CD4-positive, alpha-beta T cell treated with Interferon gamma for 1 hour (primary cell): ENCODE measurements at regions not wholly inside any gene's neighbourhood (a gene's known extent, or its start where the extent isn't known, plus 50 kb on each side); places are given as distances from the start of the nearest gene placed in this dataset.
"Not testable (repeated sequence)": the region's sequence is repeated elsewhere in the genome, so short reads cannot be mapped to it uniquely, and the experiment has no call there.

Source experiments
- DNase-seq: peaks from one replicate; pipeline ENCODE4 v3.0.0-alpha.2; 2020

DNA sequence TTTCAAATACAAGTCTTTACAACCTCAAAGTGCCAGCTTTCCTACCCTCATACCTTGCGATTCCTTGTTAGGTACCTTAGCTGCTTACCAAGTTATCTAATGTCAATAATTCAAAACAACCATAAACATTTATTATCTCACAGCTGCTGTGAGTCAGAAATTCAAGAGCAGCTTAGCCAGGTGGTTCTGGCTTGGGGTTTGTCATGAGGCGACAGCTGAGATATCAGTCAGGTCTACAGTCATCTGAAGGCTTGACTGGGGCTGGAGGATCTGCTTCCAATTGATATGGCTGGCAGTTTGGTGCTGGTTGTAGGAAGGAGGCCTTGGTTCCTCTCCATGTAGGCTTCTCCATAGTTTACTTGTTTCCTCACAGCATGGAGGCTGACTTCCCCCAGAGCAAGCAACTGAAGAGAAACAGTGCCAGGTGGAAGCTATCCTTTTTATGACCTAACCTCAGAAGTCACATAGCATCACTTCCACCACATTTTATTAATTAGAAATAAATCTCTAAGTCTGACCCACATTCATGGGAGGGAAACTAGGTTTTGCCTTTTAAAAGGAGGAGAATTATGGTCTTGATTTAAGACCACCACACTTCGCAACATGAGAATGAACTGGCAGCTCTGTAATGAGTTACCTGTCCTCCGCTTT is 103.3 kb upstream of the FGGY start:
- DNase-seq, result no peak

DNA sequence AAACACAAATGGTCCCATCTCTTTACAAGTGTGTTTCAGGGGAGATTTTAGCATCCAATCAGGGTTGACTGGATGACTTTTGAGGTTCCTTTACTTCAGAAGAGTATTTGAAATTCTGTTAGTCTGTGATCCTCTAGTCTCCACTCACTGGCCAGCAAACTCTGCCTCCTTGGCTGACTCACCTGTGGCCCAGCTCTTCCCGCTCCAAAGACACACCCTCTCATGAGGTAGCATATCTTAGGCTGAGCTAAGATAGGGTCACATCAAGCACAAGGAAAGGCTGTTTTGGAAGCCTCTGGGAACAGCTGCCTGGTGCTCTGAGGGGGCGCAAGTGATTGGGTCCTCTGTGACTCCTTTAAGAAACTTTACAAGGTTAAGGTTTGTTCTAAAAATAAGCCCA is 102.3 kb upstream of the FGGY start:
- no peak for DNase-seq

DNA sequence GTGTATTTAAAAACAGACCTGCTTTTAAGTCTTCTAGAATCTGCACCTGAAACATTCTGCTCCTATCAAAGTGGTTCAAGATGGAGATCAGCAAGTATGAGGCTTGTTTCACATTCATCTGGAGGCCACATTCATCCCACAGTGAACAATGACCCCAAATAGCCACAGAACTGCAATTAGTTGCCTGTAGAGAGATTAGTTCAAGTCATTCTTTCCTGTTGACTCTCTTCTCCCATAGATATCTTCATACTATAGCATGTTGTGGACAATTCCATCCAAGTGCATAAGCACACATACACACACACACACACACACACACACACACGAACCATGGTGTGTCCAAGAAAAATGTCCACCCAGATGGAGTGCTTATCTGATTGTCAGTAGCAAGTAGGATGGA is 101.7 kb upstream of the FGGY start:
- DNase-seq, result no peak

DNA sequence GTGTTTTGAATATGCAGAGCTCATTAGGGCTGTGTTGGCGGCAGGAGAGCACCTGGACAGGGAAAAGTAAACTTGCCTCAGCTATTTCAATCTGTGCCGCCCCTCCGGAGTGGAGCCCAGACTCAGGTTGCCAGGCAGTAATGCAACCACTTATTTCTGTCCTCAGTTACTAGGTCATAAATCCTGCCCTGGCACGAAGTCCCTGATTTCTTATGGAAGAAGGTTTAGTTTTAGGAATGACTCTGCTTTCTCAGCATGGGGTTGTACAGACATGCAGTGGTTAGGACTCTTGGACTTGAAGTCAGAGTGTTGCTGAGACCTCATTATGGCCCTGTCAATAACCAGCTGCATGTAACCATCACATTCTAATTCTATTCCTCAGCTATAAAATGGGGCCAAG is 98.3 kb upstream of the FGGY start:
- DNase-seq, result no peak

DNA sequence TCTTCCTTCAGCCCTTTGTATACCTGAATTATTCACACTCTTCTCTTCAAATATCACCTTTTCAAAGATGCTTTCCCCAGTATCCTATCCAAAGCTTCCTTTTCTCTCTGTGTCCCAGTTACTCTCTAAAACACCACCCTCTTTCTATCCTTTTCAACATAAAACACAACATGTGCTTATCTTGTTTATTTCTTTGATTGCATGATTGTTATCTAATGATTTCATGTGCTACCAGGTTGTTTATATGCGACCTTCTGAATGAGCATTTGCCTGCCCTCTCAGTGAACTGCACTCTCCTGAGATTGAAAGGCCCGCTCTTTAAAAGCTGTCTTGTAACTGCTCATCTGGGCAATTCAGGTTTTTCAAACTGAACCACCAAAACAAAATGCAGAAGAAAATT is 97.7 kb upstream of the FGGY start:
- DNase-seq, result no peak

DNA sequence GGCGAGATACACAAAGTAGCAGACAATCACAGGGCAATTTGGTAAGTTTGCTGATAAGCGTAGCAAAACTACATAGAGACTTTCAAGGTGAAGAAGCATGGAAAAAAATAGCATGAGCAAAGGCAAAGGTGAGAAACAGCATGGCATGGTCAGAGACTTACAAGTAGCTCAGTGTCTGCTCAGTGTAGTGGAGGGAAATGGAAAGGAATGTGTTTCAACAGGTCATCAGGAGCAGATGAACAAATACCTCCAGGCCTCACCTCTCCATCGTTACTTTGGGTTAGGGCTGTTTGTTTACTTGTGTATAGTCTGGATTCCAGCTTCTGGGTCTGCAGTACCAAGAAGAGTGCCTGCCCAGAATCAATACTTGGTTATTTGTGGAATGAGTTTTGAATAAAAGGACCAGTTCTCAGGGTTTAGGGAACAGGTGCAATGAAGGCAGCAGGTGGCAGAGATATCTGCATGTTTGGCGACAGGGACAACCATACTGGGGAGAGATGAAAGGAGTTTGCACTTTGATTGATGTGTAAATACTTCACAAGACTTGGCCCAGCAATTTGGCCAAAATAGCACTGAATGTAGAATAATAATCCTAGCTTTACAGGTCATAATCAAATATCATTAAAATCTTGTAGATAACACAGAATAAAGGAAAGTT is 97.0 kb upstream of the FGGY start:
- no peak for DNase-seq

DNA sequence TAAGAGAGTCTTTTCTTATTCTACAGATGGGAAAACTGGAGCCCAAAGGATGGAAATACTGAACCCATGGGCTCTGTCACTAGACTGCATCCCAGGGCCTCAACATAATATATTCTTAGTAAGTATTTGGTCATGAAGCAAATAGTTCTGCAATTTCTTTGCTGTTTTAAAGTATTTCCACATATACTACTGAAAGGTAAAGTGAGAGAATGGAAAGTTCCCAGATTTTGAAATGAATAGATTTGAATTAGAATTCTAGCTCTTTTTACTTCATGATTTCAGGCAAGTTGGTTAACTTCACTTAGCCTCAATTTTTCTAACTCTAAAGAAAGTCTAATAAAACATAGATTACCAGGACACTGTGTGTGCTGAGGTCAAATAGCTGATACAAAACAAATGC is 95.6 kb upstream of the FGGY start:
- no peak for DNase-seq

DNA sequence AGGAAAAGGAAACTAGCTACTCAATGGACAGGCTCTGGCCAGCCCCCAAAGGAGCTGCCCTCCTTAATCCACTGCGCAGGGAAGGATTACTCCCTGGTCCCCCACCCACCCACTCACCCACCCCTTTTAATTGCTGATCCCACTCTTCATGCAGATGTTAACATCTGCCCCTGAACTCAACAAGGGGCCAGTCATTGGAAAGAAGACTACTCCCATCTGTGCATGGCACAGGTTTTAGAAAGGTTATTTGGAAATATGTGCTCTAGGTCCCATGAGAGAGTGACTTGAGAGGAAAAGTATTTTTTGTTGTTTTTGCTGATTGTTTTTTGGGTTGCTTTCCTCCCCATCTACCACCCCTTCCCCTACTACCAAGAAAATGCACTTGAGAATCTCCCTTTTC is 94.4 kb upstream of the FGGY start:
- no peak for DNase-seq

DNA sequence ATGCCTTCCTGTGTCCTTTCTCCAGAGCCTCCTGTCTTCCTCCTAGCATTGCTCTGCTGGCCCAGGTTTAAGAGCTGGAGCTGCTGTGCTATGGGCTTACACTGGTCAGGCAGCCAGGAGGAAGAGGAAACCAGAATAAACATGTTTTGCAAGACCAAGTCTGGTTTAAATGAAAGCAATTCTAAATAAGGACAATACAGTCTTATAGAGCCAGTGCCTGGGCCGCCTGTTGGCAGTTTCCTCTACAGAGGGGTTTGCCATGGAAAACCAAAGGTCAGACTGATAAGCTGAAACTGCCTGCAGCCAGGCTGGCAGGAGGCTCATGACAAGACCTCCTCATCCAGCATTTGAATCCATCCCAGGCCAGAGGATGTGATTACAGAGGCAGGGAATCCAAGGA is 92.9 kb upstream of the FGGY start:
- no peak for DNase-seq

DNA sequence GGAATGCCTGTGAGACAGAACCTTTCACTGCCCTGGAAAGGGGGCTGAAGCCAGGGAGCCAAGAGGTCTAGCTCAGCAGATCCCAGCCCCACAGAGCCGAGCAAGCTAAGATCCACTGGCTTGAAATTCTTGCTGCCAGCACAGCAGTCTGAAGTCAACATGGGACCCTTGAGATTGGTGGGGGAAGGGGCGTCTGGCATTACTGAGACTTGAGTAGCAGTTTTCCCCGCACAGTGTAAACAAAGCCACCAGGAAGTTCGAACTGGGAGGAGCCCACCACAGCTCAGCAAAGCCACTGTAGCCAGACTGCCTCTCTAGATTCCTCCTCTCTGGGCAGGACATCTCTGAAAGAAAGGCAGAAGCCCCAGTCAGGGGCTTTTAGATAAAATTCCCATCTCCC is 90.3 kb upstream of the FGGY start:
- not testable (repeated sequence) for DNase-seq

DNA sequence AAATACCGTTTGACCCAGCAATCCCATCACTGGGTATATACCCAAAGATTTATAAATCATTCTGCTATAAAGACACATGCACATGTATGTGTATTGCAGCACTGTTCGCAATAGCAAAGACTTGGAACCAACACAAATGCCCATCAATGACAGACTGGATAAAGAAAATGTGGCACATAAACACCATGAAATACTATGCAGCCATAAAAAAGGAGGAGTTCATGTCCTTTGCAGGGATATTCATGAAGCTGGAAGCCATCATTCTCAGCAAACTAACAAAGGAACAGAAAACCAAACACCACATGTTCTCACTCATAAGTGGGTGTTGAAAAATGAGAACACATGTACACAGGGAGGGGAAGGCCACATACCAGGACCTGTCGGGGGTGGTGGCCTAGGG is 86.5 kb upstream of the FGGY start:
- DNase-seq, result not testable (repeated sequence)

DNA sequence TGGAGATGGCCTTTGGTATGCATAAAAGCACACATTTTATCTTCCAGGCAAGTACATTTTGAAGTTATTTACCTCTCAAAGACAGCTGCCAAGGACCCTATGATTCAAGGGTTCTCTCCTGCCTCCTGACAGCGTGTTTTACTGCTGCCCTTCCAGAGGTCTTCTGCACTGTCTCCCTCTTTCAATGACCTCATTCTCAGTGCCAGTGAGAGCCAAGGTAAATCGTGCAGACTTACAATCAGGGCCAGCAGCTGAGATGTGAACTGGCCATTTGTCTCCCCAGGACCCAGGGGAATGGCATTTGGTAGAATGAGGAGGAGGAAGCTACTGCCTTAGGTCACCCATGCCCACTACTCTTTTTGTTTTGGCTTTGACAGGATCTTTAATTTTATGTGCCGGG is 84.2 kb upstream of the FGGY start:
- DNase-seq, result no peak

DNA sequence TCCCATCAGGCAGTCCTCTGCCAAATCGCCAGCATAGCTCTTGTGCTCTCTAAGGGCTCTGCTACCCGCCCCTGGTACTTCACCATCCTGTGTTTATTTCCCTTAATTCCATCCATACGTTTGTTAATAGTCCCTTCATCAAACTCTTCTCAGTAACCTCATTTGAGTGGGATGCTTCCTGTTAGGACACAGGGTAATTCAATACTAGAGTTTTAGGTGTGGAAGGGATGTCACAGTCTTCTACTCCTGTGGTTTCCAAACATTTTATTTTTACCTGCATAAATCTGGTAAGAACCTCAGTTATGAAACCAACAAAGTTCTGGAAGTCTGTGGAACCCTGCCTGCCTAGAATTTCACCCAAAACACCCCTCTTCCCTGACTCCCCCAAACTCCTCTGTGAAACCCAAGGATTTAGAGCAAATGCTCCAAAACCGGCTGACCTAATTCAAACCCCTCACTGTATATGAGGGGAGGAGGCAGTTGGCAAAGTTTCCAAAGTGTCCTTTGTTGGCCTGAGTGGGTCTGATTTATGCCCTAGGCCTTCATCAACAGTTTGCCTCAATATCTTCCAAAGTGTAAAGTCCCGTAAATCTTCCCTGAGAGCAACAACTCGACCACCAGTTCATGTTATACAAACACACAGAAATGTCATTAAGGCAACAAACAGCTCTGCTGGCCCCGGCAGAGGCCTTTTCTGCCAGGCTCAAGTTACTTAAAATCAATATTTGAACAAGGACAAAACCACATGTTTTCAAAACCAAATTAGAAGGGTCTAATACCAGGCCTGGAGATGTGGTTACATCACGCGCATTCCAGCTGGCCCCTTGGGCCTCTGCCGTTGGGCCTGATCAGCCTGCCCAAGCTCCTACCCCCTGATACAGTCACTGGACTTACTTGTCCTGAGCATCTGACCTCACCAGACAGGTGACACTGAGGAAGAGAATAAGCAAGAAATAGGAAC is 82.4 kb upstream of the FGGY start:
- DNase-seq, result no peak

DNA sequence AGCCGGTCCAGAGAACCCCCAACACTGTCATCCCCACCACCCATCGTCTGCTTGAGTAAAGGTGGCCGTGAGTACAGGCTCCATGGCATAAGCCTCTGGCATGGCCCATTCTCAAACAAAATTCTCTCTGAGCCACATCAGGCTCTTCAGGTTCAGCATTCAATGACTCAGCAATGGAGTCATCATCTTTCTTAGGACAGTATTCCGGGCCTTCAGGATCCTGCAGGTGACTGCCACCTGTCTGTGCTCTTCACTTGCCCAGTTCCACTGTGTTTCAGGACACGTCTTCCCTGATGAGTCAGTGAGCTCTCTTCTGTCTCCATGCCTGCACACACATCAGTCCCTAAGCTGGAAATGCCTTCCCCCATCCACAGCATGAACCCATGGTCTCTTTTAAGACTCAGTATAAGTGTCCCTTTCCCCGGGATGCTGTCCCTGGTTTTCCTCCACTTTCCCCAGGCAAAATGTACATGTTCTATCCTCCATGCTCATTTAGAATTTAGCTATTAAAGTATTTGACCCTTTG is 81.1 kb upstream of the FGGY start:
- no peak for DNase-seq

DNA sequence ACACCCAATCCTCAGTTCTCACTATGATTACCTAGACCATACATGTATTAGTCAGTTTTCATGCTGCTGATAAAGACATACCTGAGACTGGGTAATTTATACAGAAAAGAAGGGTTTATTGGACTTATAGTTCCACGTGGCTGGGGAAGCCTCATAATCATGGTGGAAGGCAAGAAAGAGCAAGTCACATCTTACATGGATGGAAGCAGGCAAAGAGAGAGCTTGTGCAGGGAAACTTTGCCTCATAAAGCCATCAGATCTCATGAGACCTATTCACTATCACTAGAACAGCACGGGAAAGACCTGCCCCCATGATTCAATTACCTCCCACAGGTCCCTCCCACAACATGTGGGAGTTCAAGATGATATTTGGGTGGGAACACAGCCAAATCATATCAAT is 79.5 kb upstream of the FGGY start:
- DNase-seq, result not testable (repeated sequence)

DNA sequence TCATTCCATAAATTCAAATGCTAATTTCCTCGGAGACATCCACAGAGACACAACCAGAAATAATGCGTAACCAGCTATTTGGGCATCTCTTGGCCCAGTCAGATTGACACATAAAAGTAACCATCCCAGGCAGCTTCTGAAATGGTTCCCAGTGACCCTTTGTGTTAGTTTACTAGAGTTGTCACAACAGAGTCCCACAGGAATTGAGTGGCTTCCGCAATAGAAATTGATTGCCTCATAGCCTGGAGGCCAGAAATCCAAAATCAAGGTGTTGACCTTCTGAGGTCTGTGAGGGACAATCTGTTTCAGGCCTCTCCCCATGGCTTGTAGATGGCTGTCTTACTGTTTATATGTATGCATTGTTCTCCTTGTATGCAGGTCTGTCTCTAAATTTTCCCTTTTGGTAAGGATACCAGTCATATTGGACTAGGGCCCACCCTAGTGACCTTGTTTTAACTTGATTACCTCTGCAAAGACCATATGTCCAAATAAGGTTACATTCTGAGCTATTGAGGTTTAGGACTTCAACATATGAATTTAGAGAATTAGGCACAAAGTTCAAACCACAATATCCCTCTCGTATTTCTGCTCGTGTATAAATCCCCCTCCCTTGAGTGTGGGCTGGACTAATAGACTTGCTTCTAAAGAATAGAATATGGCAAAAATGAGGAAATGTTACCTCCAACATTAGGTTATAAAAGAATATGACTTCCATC is 78.2 kb upstream of the FGGY start:
- DNase-seq, result no peak

DNA sequence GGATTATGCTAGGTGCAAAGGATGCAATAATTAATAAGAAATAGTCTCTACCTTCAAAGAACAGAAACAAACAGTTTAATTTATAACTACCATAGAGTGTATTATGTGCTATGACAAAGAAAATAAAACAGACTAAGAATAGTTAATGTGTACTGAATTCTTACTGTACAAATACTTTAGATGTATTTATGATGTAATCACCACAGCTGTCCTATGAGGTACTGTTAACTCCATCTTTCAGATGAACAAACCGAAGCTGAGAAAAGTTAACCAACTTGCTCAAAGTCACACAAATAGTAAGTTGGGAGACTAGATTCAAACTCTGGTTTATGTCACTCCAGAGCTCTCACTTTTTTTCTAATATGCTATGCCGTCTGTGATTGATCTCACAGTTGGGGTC is 77.0 kb upstream of the FGGY start:
- no peak for DNase-seq

DNA sequence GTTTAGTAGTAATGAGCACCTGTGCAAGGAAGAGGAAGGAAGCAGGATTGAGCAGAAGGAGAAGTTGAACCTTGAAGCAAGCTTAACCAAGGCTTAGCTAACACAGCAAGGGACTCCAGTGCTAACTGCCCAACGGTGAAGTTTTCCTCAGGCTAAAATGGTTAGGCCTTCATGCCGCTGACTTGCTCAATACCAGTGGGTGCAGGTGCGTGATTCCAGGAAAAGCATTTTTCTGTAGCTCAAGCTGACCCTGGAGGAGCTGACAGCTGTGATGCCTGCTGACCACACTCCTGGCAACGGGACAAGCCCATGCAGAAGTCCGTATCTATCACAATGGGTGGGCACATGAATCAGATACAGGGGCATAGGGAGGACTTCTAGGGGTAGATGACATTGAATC is 76.5 kb upstream of the FGGY start:
- no peak for DNase-seq

DNA sequence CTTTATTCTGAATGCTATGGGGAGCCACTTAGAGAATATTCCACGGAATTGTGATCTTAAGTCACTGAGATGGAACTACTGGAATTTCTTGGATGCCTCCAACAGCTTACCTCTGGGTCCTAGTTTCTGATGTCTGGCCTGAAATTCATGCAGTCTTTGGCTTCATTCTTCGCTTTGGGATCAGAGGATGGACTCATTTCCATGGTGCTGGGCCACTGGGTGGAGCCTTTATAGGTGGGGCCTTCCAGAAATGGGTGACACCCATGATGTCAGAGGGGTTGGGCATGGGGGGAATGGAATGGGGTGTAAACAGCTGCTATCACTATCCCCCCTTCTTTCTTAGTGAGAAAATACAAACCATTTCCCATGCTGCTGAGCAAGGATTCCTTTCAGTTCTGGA is 73.7 kb upstream of the FGGY start:
- DNase-seq, result no peak

DNA sequence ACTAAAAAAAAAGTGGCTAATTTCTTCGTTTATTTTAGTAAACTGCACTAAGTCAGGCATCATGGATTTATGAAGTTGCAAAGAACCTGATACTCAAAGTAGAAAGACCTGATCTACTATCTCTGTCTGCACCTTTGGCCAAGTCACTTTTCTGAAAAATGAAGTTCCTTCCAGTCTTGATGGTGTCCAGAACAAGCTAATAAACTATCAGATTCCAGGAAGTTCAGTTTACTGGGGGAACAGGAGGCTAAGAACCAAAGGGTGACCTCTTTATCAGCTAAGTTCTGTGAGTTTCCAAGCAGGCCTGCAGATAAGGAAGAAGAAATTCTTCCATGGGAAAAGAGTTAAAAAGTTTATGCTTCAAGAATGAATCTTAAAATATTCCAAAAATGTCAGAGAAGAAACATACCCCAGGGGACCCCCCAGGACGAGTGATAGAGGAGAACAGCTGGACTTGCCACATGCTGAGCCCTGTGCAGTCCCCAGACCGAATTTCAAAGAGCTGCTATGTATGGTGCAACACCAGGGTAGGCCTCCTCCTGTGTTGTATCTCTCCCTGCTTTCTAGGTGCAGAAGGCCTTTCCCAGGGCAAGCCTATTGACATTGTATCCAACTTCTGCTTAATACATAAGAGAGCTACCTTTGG is 72.8 kb upstream of the FGGY start:
- DNase-seq, result no peak

DNA sequence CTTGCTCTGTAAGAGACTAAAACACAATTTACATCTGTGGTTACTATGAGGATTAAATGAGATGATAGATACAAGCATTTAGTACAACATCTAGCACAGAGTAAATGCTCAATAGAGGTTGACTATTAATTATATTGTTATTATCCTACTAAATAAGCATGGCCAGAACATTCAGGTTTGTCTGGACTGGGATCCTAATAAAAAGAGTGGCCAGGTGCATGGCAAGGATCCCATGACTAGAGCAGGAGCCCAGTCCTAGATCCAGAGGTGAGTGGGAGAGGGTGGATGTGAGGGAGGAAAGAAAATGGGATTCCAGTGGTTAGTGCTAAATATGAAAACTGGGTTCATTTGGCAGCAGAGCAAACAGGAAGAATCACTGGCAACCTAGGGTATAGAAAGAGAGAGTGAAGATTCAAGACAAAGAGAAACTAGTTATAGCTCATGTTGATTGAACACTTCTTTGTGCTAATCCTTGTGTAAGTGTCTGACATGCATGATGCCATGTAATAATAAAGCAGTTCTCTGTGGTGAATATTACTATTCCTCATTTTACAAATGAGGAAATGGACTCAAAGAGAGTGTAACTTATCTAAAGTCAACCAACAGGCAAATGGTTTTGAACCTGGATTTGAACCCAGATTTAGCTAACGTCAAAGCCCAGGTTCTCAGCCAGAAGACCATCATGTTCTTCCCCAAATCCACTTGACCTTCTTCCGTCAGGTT is 71.1 kb upstream of the FGGY start:
- no peak for DNase-seq

DNA sequence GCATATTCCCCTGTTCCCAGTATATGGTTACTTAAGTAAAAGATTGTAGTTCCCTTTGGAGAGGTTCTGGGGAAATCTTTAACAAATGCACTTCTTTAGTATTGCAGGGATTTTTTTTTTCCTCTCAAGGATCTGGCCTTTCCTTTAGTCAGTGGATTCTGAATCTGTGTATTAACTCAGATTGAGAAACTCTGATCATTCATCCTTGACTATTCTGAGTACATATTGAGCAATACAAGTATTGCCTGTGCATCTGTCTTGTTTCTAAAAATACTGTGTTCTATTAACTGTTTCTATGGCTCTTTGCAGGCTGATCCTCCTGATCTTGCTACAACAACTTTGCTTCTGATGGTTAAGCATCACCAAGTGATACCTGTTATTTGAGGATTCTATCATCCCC is 67.8 kb upstream of the FGGY start:
- no peak for DNase-seq
